Fibroblast of skin of abdomen (primary cell): ENCODE measurements at regions not wholly inside any gene's neighbourhood (a gene's known extent, or its start where the extent isn't known, plus 50 kb on each side); places are given as distances from the start of the nearest gene placed in this dataset.
"Not testable (repeated sequence)": the region's sequence is repeated elsewhere in the genome, so short reads cannot be mapped to it uniquely, and the experiment has no call there.

Experiments used
- DNase-seq: peaks from one replicate; pipeline ENCODE4 v3.0.0-alpha.2; 2013

DNA sequence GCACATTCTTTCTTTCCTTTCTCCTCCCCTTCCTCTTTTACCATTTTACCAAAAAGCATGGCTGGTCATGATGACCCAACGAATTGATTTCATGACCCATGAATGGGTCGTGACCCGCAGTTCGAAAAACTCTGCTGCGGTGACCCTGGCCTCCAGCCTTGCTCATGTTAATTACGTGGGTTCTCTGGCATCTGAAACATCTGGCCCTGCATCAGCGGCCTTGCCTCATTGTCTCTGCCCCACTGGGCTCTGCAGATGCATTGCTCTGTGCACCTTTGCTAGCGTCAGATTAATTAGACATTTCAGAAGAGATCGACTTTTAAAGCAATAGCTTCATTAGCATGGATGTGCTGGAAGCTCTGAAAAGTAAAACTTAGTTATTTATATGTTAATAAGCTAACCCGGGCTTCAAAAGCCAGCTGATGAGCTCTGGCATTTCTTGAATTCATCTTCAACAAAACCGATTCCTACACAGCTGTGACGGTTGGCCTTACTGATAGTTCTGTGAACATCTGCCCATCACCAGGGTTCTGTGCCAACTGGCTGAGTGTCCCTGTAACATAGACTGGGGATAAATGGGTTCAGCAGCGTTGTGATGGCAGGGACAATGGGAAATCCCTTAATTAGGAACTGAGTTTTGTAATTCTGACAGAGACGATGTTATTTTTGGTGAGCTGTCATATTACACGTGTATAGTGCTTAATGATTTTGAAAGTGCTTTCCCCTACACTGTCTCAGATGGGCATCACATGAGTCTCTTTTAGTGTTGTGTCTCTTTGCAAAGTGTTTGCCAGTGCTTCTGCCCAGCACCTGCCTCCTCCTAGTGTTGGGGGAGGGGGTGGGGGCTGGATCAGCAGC, 225.9 kb upstream of the EEF2KMT start:
- no peak for DNase-seq

DNA sequence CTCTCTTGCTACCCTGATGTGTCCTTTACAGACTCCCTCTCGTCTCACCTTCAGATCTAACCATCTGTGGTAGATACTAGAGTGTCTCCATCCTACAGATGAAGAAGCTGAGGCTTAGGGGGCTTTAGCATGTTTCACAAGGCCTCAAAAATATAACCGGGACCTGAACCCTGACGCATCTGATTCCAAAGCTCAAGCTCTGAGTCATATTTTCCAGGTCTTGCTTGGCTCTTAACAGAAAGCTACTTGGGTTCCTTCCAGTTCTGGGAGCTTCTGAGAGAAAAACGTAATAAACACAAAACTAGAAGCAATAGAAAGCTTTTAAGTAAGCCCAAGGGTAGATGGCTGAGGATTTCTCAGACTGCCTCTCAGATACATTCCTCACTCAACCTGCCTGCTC, 224.3 kb upstream of the EEF2KMT start:
- DNase-seq: peak; percentile 1

DNA sequence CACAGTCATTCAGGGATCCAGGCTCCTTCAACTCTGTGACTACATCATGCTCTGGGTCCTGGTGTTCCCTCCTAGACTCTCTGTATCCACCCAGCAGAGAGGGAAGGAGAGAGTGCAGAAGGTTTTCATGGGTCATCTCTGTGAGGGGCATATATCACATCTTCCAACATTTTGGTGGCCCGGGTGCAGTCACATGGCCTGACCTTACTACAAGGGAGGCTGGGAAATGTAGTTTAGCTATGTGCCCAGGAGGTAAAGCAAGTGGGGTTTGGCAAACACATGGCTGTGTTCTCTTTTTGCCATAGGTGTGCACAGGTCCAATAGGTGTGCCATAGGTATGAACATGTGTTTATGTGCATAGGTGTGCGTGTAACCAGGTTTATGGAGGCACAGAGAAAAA, 222.2 kb upstream of the EEF2KMT start:
- no peak for DNase-seq

DNA sequence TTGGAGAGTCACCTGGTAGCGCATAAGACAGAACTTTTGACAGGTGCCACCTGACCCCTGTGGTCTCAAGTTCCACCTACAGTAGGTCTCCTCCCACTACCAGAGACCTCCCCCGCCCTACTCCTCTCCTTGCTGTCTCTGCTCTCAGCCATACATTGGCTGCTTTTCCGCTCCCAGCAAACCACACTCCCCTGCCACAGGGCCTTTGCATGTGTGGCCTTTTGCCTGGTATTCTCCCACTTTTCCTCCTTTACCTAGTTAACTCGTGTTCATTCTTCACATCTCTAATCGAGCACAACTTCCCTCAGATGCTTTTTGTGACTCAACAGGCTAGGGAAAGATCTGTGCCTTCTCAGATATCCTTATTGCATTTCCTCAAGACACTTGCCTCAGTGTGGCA, 218.3 kb upstream of the EEF2KMT start:
- no peak for DNase-seq

DNA sequence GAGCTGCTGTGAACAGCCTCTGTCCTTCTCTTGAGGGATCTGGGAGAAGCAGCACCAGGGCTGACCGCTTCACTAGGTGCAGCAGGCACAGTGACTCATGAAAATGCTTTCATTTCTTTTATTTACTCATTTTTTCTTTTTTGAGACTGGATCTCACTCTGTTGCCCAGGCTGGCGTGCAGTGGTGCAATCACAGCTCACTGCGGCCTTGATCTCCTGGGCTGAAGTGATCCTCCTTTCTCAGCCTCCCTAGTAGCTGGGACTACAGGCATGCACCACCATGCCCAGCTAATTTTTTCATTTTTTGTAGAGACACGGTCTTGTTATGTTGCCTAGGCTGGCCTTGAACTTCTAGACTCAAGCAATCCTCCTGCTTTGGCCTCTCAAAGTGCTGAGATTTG, 216.8 kb upstream of the EEF2KMT start:
- DNase-seq: no peak

DNA sequence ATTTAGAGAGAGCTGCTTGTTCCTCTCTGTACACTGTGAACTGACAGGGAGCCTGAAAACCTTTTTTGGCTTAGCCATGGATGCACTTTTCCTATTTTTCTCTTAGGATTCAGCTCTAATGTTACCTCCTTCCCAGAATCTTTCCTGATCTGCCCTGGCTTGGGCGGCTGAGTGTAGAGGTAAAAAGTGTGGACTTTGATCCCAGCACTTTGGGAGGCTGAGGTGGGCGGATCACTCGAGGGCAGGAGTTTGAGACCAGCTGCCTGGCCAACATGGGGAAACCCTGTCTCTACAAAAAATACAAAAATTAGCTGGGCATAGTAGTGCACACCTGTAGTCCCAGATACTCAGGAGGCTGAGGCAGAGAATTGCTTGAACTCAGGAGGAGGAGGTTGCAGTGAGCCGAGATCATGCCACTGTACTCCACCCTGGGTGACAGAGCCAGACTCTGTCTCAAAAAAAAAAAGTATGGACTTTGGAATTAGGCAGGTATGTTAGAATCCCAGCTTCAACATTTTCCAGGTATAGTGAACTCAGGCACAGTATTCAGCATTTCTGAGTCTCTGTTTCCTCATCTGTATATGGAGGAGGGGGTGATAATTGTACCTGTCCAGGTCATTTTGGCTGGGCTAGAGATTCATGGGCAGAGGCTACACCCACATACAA, 212.5 kb upstream of the EEF2KMT start:
- no peak for DNase-seq

DNA sequence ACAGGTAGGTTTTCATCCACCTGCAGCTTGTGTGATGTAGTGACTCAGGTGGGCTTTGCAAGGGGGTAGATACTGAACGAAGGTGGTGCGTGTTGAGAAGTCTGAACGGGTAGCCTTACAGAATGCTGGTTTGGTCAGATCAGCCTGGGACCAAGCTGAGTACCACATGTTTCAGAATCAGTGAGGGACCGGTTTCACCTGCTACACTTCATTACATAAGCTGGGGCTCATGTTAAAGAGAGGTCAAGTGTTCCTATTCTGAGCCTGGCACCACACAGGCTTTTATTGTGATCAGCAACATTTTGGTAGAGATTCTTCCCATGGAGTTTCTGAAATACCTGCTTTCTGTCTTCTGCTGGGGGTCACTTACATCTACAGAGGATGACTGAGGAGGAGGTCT, 207.4 kb upstream of the EEF2KMT start:
- no peak for DNase-seq

DNA sequence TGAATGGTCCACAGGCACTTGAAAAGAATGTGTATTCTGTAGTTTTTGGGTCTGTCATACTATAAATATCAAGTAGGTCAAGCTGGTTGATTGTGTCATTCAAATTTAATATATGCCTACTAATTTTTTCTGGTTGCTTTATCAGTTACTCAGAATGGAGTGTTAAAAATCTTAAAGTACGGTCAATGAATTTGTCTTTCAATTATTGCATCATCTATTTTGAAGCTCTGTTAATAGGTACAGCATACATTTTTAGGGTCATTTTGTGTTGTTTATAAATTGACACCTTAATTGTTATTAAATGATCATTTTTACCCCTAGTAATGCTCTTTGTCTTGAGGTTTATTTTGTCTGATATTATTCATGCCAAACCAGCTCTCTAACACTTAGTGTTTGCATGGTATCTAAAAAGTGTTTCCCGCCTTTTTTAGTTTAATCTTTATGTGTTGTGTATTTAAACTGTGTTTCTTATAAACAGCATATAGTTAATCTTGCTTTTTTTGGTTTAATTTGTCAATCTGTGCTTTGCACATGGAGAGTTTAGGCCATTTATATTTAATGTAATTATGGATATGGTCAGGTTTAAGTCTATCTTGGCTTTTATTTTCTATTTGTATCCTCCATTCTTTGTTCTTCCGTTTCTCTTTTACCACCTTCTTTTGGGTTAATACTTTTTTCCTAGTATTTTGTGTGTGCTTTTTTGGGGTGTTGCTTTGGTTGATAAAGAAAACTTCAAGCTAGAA, 204.9 kb upstream of the EEF2KMT start:
- DNase-seq: no peak

DNA sequence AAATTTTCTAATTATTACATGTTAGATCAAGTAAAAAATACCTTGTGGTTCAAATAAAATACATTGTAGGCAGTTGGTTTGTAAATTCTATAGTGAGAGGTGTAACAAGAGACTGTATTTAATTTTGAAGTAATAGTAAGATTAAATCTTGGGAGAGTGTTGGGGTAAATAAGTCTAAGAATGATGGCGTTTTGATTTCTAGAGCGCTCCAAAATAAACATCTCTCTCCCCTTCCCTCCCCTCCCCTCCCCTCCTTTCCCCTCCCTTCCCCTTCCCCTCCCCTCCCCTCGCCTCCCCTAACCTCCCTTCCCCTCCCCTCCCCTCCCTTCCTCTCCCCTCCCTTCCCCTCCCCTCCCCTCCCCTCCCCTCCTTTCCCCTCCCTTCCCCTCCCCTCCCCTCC, 200.6 kb upstream of the EEF2KMT start:
- DNase-seq: no peak

DNA sequence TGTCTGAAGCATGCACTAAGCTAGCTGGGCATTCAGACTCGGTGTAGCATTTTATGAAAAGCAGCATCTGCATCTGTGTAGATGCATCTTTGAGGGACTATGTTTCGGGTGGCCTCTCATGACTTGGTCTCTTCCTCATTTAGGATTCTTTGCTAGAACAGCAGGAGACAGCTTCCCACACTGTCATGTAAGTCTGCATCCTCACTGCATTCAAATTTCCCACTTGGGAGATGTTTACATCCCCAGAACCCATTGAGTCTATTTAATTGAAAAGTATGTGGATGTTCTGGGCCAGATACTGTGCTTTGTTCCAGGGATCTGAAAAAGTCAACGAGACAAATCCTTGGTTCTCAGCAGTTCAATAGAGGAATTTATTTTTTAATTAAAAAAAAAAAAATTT, 198.6 kb upstream of the EEF2KMT start:
- no peak for DNase-seq

DNA sequence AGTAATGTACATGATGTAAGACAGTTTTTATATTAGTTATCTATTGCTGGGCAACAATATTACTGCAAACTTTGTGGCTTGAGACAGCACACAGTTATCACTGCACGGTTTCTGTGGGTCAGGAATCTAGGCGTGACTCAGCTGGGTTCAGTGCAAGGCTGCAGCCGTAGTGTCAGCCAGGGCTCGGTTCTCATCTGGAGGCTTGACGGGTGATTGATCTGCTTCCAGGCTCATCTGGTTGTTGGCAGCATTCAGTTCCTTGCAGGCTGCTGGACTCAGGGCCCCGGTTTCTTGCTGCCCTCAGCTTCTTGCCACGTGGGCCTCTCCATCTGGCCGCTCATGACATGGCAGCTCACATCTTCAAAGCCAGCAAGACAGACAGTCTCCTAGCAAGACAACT, 197.7 kb upstream of the EEF2KMT start:
- DNase-seq: not testable (repeated sequence)

DNA sequence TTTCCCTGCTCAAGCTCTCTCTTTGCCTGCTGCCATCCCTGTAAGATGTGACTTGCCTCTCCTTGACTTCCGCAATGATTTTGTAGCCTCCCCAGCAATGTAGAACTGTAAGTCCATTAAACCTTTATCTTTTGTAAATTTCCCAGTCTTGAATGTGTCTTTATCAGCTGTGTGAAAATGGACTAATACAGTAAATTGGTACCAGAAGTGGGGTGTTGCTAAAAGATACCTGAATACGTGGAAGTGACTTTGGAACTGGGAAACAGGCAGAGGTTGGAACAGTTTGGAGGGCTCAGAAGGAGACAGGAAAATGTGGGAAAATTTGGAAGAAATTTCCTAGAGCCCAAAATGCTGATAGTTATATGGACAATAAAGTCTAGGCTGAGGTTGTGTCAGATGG, 184.6 kb upstream of the EEF2KMT start:
- not testable (repeated sequence) for DNase-seq

DNA sequence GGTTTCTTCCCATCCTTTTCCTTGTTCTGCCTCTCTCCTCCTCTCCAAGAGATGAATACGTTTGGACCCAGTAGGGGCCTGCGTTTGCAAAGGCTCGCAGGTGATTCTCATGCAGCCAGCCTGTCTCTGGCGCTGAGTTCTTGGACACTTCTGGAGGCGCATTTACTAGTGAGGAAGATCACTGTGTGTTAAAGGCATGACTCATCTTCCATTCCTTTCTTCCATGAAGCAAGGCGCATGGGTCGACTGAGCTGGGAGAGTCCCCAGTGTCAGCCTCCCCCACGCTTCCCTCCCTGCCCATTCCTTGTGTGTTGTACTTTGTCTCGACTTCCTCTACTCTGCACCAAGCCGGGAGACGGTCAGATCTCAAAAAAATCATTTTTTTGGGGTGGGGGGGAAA, 159.9 kb upstream of the EEF2KMT start:
- no peak for DNase-seq

DNA sequence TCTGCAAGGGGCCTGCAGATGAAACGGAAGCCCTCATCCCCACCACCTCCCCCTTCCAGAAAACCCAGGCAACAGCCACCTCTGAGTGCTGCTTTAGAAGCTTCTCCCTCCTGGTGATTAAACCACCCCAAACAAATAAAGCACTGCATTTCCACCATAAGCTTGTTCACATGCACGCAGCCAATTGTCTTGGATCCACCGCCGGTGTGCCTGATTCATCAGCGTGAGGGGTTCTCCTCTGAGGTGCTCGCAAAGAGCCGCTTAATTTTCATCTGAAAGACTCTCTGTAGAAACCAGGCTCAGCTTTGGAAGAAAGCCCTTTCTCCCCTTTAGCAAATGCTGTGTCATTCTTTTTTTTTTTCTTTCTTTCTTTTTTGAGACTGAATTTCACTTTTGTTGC, 155.2 kb upstream of the EEF2KMT start:
- DNase-seq: no peak

DNA sequence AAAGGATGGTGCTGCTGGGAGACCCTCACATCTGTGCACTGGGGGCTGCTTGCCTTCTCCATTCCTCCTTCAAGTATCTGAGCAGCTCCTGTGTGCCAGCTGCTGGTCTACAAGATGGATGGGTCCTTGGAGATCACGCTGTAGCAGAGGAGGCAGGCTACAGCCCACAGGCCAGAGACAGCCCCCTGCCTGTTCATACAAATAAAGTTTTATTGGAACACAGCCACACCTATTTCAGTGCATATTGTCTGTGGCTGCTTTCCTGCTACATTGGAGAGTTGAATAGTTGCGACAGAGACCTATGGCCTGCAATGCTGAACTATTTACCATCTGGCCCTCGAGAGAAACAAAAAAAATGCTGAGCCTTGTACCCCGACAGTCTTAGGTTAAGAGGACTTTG, 149.8 kb upstream of the EEF2KMT start:
- DNase-seq: not testable (repeated sequence)

DNA sequence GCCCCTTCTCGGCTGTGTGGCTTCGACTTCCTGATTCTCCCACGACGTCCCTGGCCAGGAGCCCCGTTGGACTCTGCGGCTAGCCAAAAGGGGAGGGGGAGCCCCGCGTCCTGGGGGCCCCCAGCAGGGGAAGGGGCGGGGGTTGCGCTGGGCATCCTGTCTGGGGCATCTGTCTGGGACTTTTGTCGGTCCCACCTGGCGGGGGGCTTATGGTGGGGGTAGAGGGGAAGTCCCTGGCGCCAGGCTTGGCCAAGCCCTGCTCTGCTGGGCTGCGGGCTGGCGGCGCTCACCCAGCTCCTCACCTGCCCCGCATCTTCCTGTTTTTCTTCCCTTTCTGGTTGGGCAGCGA, 142.7 kb upstream of the EEF2KMT start:
- not testable (repeated sequence) for DNase-seq

DNA sequence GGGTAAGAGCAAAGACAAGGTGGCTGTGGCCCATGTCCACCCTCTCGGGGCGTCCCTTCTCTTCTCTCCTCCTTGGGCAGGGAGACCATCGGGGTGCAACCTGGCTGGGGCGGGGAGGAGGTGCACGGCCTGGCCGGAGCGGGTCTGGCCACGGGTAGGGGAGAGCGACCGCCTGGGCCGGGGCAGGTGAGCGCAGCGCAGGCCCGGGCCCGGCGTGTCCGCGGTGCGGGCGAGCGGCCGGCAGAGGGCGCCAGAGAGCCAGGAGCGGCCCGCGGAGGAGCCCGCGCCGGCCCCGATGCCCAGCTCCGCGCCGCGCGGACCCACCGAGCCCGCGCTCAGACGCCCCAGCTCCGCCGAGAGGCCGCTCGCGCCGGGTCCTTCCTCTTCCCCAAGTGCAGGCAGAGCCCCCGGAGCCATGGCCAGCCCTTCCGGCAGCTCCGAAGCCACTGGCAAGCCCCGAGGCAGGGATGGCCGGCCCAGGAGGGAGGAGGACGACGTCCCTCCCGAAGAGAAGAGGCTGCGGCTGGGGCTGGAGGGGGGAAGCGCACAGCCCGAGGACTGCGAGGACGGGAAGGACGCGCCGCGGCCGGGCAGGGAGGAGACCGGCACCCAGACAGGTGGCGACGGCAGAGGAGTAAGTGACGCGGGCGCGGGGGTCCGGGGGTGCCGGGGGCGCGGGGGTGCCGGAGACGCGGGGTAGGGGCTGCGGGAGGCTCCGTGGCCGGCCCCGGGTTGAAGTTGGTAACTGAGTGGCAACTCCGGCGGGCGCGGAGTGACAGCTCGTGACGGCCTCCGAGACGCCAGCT, 142.1 kb upstream of the EEF2KMT start:
- DNase-seq: not testable (repeated sequence)

DNA sequence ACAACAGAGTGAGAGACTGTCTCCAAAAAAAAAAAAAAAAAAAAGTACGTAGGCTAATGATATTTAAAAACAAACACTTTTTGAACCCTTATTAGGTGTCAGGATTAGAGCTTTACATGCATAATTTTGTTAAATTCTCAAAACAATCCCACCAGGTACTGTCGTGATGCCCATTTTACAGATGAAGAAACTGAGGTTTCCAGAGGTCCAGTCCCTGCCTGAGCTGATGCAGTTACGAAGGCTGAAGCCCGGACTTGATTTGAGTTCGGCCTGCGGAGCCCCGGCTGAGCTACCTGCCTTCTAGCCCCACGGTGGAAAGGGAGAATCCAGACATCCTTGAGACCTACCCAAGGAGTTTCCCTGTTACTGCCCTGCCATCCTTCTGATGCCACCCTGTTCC, 137.5 kb upstream of the EEF2KMT start:
- no peak for DNase-seq

DNA sequence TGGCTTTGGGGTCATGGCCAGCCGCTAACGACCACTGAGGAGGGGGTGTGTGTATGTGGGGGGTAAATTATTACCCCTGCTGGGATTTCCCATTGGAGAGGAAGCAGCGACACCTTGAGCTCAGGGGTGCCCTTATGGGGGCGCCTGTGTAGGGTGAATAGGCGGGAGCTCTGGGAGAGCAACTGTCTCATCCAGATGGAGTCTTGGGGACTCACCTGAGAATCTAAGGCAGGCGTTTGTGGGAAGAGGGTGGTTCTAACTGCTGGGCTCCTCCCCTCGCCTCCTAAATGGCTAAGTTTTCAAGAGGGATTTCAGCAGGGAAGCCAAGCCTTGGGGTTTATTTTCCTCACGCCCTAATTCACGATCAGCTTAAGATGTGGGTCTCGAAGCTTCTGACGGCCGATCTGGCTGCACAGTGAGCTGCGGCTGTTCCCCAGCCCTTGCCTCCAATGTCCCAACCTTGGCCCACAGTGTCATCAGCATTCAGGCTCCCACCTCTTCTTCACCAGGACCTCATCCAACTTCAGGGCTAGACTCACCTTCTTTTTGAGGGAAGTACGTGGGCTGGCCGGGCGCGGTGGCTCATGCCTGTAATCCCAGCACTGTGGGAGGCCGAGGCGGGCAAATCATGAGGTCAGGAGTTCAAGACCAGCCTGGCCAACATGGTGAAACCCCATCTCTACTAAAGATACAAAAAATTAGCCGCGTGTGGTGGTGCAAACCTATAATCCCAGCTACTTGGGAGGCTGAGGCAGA, 136.9 kb upstream of the EEF2KMT start:
- no peak for DNase-seq

DNA sequence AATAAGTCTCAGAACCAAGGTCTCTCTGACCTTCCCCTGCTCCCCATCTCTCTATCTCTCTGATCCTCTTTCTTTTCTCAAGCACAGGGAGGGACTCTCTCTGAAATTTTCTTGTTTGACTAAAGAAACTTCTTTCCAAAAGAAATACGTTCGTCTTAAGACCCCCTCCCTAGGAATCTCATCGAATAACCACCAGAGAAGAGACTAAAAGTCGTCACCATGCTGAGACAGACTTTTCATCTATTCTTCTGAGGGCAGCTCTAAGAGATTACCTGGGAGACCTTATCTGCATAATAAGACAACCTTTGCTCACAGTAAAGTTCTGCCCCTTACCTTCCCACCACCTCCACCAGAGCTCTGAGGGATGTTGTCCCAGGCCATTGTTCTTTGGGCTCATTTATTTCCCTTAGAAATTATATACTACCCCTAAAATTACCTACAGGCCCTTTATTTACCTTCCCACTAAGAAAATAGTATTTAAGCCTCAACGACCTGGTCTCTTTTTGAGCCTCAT, 133.7 kb upstream of the EEF2KMT start:
- DNase-seq: no peak

DNA sequence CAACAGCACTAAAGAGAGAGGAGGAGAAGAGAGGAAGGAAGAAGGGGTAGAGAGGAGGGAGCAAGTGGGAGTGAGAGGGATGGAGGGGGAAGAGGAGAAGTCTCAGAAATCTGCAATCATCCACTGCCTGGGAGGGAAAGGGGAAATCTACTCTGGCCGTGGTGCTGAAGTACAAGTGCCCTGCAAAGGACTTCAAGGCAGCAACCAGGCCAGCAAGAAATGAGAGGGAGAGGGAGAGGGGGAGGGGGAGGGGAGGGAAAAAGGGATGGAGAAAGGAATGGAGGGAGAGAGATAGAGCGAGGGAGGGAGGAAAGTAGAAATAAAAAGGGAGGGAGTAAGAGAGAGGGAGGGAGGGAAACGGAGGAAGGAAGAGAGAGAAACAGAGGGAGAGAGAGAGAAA, 130.8 kb upstream of the EEF2KMT start:
- no peak for DNase-seq
